ENCODE measurements at regions not wholly inside any gene's neighbourhood (a gene's known extent, or its start where the extent isn't known, plus 50 kb on each side); places are given as distances from the start of the nearest gene placed in this dataset.

- Histone ChIP-seq H4K8ac (ENCODE audit: low read depth, low read length) (no peak overlapping the region), H3K79me2 (ENCODE audit: control insufficient read depth, insufficient read depth, low read length, poor library complexity) (no peaks in the 10 kb centered on the region), H3K4me1 (ENCODE audit: control insufficient read depth in 1 of 2, insufficient read depth in 2 of 2, low read length in 2 of 2) (no peaks in the 10 kb centered on the region), H3K4ac (ENCODE audit: low read depth, low read length) (no peak overlapping the region), H2BK120ac (ENCODE audit: insufficient read depth, low read length, poor library complexity) (no peak overlapping the region), H3K27me3 (ENCODE audit: insufficient read depth, low read length) (no peaks in the 10 kb centered on the region), H3K9me3 (ENCODE audit: insufficient read depth, low read depth, low read length) (no peaks in the 10 kb centered on the region), H3K18ac (ENCODE audit: low read length) (no peak overlapping the region), H2BK12ac (ENCODE audit: low read length) (no peak overlapping the region), H3K4me3 (ENCODE audit: low read depth, low read length) (no peak overlapping the region), H2AFZ (ENCODE audit: insufficient read depth, low read length, poor library complexity) (no peak overlapping the region), H3K14ac (ENCODE audit: low read length) (no peak overlapping the region), H2BK5ac (ENCODE audit: low read depth, low read length, poor library complexity) (no peak overlapping the region), H3K27ac (ENCODE audit: low read depth, low read length) (no peak overlapping the region), H3K9ac (ENCODE audit: low read length) (no peak overlapping the region), H3K4me2 (ENCODE audit: low read length) (no peak overlapping the region), H3K79me1 (ENCODE audit: low read length) (no peaks in the 10 kb centered on the region), H2AK5ac (ENCODE audit: low read length) (no peak overlapping the region), H3K36me3 (ENCODE audit: control insufficient read depth in 1 of 2, insufficient read depth in 2 of 2, low read length in 2 of 2) (no peaks in the 10 kb centered on the region), H3K23ac (ENCODE audit: low read length) (no peak overlapping the region), H4K12ac (ENCODE audit: low read depth, low read length) (no peak overlapping the region), H4K91ac (ENCODE audit: low read depth, low read length) (no peak overlapping the region)
- no CpG with 5 or more reads among the region's 7 CpGs for WGBS (ENCODE audit: extremely low coverage, insufficient coverage, insufficient read length)
- no peak for DNase-seq
These were observed 51.4 kb upstream of the YPEL5 start for GRCh38 chr2:30095402-30095801.

DNA sequence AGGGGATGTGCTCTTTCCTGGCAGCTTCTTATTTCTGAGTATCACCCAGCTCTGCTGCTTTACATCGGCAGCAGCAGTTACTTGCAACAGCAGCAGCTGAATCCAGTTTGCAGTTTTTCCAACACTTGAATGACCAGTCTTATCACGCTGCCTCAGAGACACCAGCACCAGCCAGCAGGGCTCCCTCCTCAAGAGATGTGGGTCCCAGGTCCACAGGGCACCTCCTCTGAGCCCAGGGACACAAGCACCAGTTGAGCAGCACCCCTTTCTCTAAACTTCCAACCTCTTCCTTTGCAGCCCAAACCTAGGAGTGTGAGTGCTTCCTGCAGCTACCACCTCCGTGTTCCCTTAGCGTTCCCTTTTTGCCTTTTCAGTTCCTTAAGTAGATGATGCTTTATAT, 50.4 kb upstream of the YPEL5 start:
- Histone ChIP-seq H3K27ac (ENCODE audit: low read depth, low read length) (no peak overlapping the region), H3K4me3 (ENCODE audit: low read depth, low read length) (no peak overlapping the region), H3K14ac (ENCODE audit: low read length) (no peak overlapping the region), H2BK5ac (ENCODE audit: low read depth, low read length, poor library complexity) (no peak overlapping the region), H2AK5ac (ENCODE audit: low read length) (no peak overlapping the region), H3K9me3 (ENCODE audit: insufficient read depth, low read depth, low read length) (no peaks in the 10 kb centered on the region), H3K4me2 (ENCODE audit: low read length) (no peak overlapping the region), H3K36me3 (ENCODE audit: control insufficient read depth in 1 of 2, insufficient read depth in 2 of 2, low read length in 2 of 2) (no peaks in the 10 kb centered on the region), H3K4me1 (ENCODE audit: control insufficient read depth in 1 of 2, insufficient read depth in 2 of 2, low read length in 2 of 2) (no peaks in the 10 kb centered on the region), H2BK12ac (ENCODE audit: low read length) (no peak overlapping the region), H2BK120ac (ENCODE audit: insufficient read depth, low read length, poor library complexity) (no peak overlapping the region), H4K8ac (ENCODE audit: low read depth, low read length) (no peak overlapping the region), H3K79me1 (ENCODE audit: low read length) (no peaks in the 10 kb centered on the region), H4K12ac (ENCODE audit: low read depth, low read length) (no peak overlapping the region), H3K18ac (ENCODE audit: low read length) (no peak overlapping the region), H4K91ac (ENCODE audit: low read depth, low read length) (no peak overlapping the region), H3K23ac (ENCODE audit: low read length) (no peak overlapping the region), H3K4ac (ENCODE audit: low read depth, low read length) (no peak overlapping the region), H3K27me3 (ENCODE audit: insufficient read depth, low read length) (no peaks in the 10 kb centered on the region), H3K9ac (ENCODE audit: low read length) (no peak overlapping the region), H3K79me2 (ENCODE audit: control insufficient read depth, insufficient read depth, low read length, poor library complexity) (no peaks in the 10 kb centered on the region), H2AFZ (ENCODE audit: insufficient read depth, low read length, poor library complexity) (no peak overlapping the region)
- no peak for DNase-seq
- no CpG with 5 or more reads among the region's 4 CpGs for WGBS (ENCODE audit: extremely low coverage, insufficient coverage, insufficient read length)
